NCI-H1092 (cell line): ENCODE measurements at regions not wholly inside any gene's neighbourhood (a gene's known extent, or its start where the extent isn't known, plus 50 kb on each side); places are given as distances from the start of the nearest gene placed in this dataset.

ENCODE experiments used
- DNase-seq: peaks from one replicate; lab custom pipeline; 2025; lab: John Stamatoyannopoulos, UW

GRCh38 chr5:82807021-82807420 lies 270.2 kb downstream of the TMEM167A start:
- DNase-seq = no peak

- no peak for DNase-seq
These were observed 270.7 kb downstream of the TMEM167A start for GRCh38 chr5:82806513-82806912.

GRCh38 chr5:82804155-82804690 lies 273.0 kb downstream of the TMEM167A start:
- DNase-seq = no peak

- no peak for DNase-seq
These were observed 274.2 kb downstream of the TMEM167A start for GRCh38 chr5:82802954-82803353.

- DNase-seq = no peak
These were observed 276.4 kb downstream of the TMEM167A start for GRCh38 chr5:82800826-82801225.

DNA sequence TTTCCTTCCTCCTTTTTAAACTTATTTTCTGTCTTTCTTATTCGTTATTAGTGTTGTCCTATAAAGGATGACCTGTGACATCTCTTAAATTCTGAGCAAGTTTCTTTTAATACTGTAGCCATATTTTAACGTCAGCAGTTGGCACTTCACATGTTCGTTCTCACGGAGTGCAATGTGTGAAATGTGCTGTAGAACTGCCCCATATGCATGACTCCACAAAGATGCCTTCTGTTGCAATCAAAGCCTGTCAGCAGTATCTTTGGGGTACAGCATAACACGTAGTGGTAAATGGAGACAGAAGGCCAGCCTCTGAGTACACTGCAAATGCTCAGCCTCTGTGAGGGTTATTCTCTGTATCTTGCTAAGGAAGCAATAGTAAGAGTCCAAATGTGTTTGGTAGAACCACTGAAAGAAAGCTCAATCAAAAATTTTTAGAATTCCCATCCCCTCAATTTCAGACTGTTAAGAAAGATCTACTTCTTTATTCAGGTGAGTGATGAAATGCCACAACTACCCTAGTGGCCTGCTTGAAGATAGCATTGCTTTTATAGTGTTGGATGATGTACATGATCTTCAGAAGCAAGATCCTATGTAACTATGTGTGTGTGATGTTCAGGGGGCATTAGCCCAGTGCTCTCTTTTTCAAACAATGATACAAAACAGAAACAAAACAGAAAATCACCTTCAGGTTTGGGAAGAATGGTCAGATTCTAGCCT lies 277.7 kb downstream of the TMEM167A start:
- no peak for DNase-seq

DNA sequence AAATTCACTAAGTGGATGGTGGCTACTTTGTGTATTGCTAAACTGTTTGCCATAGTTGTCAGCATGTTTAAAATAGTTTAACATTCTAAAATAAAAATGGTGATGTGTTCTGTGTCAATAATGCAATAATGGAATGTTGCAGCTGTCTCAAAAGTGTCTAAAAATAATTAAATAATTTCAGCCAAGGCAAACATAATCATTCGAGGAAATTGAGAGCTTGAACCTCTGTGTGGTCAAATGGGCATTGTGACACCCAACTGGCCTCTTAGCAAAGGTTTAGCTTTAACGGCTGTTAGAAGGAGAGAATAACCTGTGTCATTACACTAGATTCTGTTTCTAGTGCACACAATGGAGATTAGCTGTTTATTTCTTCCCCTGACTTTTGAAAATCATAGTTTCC lies 278.5 kb downstream of the TMEM167A start:
- DNase-seq = no peak

GRCh38 chr5:82796643-82797416 lies 280.4 kb downstream of the TMEM167A start:
- no peak for DNase-seq

GRCh38 chr5:82794876-82795275 lies 282.3 kb downstream of the TMEM167A start:
- no peak for DNase-seq

GRCh38 chr5:82793808-82794419 lies 283.3 kb downstream of the TMEM167A start:
- DNase-seq = no peak

GRCh38 chr5:82792096-82792495 lies 285.1 kb downstream of the TMEM167A start:
- no peak for DNase-seq

DNA sequence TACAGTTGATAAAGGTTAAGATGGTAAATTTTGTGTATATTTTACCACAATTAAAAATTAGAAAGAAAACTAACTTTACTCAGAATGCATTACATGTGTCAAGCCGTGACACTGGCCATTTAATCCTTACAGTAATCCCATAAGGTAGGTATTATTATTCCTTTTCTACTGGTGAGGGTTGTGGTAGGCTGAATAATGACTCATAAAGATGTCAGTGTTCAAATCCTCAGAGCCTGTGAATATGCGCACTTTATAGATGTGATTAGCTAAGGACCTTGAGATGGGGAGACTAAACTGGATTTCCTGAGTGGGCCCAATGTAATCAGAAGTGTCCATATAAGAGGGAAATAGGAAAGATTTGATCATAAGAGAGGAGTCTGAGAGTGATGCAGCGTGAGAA lies 288.1 kb downstream of the TMEM167A start:
- no peak for DNase-seq

- DNase-seq = no peak
These were observed 290.4 kb downstream of the TMEM167A start for GRCh38 chr5:82786748-82787147.

DNA sequence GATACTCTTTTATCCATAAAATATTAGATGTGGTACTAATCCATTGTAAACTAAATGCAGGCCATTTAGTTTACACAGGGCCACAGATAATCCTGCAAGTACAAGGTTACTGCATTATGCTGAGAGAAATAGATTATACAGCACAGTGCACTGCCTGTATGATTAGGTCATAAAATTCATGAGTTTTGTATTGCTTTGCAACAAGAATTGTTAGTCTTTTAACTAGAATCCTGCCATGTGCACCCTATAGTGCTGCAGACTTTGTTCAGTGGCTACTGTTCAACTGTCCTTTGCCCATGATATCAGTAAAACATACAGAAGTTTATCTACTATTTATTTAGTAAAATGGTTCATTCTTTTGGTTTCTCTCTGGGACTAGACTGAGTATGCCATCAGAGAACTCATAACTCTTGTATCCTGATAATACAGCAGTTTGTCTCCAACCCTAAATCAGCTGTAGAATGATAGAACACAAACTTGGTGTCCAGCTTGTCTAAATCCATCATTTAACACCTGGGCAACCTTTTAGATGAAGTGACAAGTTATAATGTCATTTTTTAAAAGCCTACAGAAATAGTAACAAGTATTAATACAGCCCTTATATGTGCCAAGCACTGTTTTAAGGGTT lies 291.2 kb downstream of the TMEM167A start:
- DNase-seq = no peak

DNA sequence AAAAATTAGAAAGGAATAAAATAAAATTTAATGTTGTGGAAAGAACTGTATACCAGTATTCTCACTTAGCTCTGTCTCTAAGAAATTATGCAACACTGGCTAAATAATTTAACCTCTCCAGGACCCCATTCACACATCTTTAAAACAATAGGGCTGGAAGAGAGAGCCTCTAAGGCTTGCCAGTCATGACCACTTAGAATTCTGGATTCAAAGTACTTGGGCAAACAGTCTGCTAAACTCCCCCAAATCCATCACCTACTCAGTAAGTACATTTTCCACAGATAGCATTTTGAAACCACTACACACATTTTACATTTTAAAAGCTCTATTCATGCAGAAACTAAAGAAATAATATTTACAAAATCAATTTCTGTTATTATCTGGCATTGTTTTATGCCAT lies 291.7 kb downstream of the TMEM167A start:
- no peak for DNase-seq

DNA sequence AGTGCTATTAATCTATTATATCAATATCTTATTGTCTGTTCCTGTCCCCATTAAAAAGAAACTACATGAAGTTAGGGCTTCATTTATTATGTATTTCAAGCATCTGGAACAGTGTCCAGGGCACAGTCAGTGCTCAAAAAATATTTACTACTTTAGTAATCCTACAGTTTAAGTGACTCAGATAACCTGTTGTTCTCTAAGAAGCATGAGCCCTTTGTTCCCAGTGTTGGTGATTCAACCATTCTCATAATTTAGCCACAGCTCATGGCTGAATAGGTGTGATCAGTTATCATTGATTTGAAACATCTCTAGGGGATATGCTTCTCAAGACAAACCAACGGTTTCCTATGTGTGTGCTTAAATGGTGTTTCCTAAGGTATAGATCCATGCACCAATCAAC lies 292.7 kb downstream of the TMEM167A start:
- DNase-seq = no peak

DNA sequence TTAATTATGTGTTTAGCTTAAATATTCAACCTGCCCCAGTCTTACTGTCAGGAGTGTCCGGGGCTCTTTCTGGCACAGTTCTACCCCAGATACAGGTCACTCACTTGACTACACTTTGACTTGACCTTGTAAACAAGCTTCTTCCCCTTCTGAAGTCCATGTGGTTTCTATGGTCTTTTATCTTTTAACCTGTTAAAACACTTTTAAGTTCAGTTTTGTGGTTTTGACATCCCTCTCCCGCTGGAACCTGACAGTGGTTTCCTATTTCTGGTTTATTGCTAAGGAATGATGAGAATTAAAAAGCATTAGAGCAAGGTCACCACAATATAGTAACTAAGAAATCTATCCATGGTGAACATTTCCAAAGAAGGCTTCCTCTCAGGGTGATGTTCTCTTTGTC lies 300.1 kb downstream of the TMEM167A start:
- DNase-seq = no peak

DNA sequence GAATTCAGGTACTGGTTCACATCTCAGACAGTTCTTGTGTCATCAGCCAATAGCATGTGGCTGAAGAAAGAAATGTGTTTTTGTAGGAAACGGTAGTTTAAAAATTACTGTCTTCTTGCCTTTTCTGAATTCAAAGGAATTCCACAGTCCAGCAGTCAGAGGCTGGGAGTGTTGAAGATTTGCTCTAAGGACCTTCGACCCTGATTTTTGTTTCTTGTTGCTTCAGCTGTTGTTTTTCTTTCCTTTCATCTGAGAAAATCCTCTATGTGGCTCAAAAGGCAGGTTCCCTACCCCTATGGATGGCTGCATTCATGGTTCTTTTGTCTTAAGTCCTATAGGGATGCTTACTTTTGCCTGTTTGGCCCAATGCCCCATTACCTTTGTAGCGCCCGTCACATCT lies 304.9 kb downstream of the TMEM167A start:
- DNase-seq = no peak

- DNase-seq = no peak
These were observed 311.0 kb downstream of the TMEM167A start for GRCh38 chr5:82766206-82766605.

GRCh38 chr5:82765765-82766164 lies 311.4 kb downstream of the TMEM167A start:
- DNase-seq = no peak

- DNase-seq = no peak
These were observed 316.3 kb downstream of the TMEM167A start for GRCh38 chr5:82760856-82761255.

- DNase-seq = no peak
These were observed 318.3 kb downstream of the TMEM167A start for GRCh38 chr5:82758881-82759280.
